A549 (cell line): ENCODE measurements at regions not wholly inside any gene's neighbourhood (a gene's known extent, or its start where the extent isn't known, plus 50 kb on each side); places are given as distances from the start of the nearest gene placed in this dataset.

Experiments
- BHLHE40 ChIP-seq: IDR thresholded peaks from 2 replicates; pipeline ENCODE4 v1.6.1; 2012; ENCODE audit warnings: low read depth, low read length, inconsistent platforms
- CBX8 ChIP-seq: fragments of 200-600 bp; sonication (generic); IDR thresholded peaks from 2 replicates; pipeline ENCODE4 v1.6.1; 2016
- CTCF ChIP-seq: fragments of >200 bp; sonication (Bioruptor Twin); formaldehyde crosslinking; IDR thresholded peaks from 3 replicates; pipeline ENCODE4 v1.5.1; 2016
- MAZ ChIP-seq: fragments of 150-350 bp; IDR thresholded peaks from 2 replicates; pipeline ENCODE4 v1.6.1; 2014; ENCODE audit warnings: antibody characterized with exemption, low read depth, low read length, borderline replicate concordance
- POLR2A ChIP-seq: IDR thresholded peaks from 2 replicates; pipeline ENCODE4 v1.6.1; 2012; ENCODE audit warnings: mild to moderate bottlenecking, low read length
- POLR2AphosphoS2 ChIP-seq: conservative IDR thresholded peaks from 2 replicates; pipeline ENCODE4 v1.6.1; 2012; ENCODE audit warnings: low read length, improper control_type of control experiment, inconsistent platforms
- USF2 ChIP-seq: fragments of 450-650 bp; IDR thresholded peaks from 2 replicates; pipeline ENCODE4 v1.6.1; 2014; ENCODE audit warnings: antibody characterized with exemption

- no peak for TF ChIP-seq CTCF
- no peak for TF ChIP-seq POLR2A
- no peak for TF ChIP-seq POLR2AphosphoS2
- TF ChIP-seq CBX8, result no peak
- no peak for TF ChIP-seq BHLHE40
- TF ChIP-seq MAZ, result no peak
- TF ChIP-seq USF2, result no peak
These were observed 98.9 kb upstream of the TLE3 start for GRCh38 chr15:70196372-70197316.
